ENCODE measurements at regions not wholly inside any gene's neighbourhood (a gene's known extent, or its start where the extent isn't known, plus 50 kb on each side); places are given as distances from the start of the nearest gene placed in this dataset.

GRCh38 chr17:70773258-70773657 lies 603.9 kb downstream of the KCNJ2 start:
- 88% methylated on average over 1 of the region's 1 CpG for WGBS (ENCODE audit: missing lambda C conversion rate)
- ATAC-seq (no peak), FAIRE-seq (no peak), DNase-seq (ENCODE audit: low read depth in 1 of 2, low spot score in 1 of 2) (no peak)
- Histone ChIP-seq H3K4me2 (no peak overlapping the region), H3K4me3 (no peak overlapping the region), H3K9me3 (no peaks in the 10 kb centered on the region), H3K27ac (no peak overlapping the region), H3K4me1 (no peaks in the 10 kb centered on the region)
- ChIA-PET CTCF (interaction anchor here (0.8 to 3.1 kb wide), 2 partner anchors 314 to 1767 kb away, joined by 3 to 8 read pairs; no protein-coding TSS in a partner anchor), POLR2A (no interaction called here)
- TF ChIP-seq ZSCAN20 (CRISPR knock-in tag; IDR thresholded peaks at IDR 0.05) (no peak), MAX (IDR thresholded peaks at IDR 0.05) (no peak), CHD2 (IDR thresholded peaks at IDR 0.05; ENCODE audit: low read length, partially characterized antibody) (no peak), PHF8 (IDR thresholded peaks at IDR 0.05; ENCODE audit: borderline replicate concordance, low read depth) (no peak), HEYL (CRISPR knock-in tag; IDR thresholded peaks at IDR 0.05) (no peak), EP300 (IDR thresholded peaks at IDR 0.05) (no peak), NFE2L2 (conservative IDR thresholded peaks at IDR 0.05; ENCODE audit: low read length) (no peak), ESRRA (IDR thresholded peaks at IDR 0.05; ENCODE audit: borderline replicate concordance, low read length) (no peak), JUNB (IDR thresholded peaks at IDR 0.05) (no peak), REST (IDR thresholded peaks at IDR 0.05) (no peak), SMC3 (IDR thresholded peaks at IDR 0.05) (no peak), MAZ (IDR thresholded peaks at IDR 0.05; ENCODE audit: borderline replicate concordance, low read depth, low read length) (no peak), KDM5A (IDR thresholded peaks at IDR 0.05) (no peak), HES2 (IDR thresholded peaks at IDR 0.05) (no peak), TFCP2L1 (CRISPR knock-in tag; IDR thresholded peaks at IDR 0.05) (no peak), RFX5 (IDR thresholded peaks at IDR 0.05) (no peak), EHMT2 (IDR thresholded peaks at IDR 0.05; ENCODE audit: low read depth) (no peak), CHD4 (IDR thresholded peaks at IDR 0.05; ENCODE audit: borderline replicate concordance) (no peak)

GRCh38 chr17:70774339-70775117 lies 605.2 kb downstream of the KCNJ2 start:
- ATAC-seq (no peak), DNase-seq (ENCODE audit: low read depth in 1 of 2, low spot score in 1 of 2) (no peak), FAIRE-seq (no peak)
- ChIA-PET POLR2A (no interaction called here), CTCF (interaction anchor here (0.8 to 3.1 kb wide), 3 partner anchors 8 to 1765 kb away, joined by 3 to 8 read pairs (median 5); no protein-coding TSS in a partner anchor)
- no peak overlapping the region for H3K27ac ChIP-seq
- no peaks in the 10 kb centered on the region for H3K9me3 ChIP-seq
- H3K4me2 ChIP-seq: no peak overlapping the region
- no peak overlapping the region for H3K4me3 ChIP-seq
- TF ChIP-seq MAFK (IDR thresholded peaks at IDR 0.05; ENCODE audit: partially characterized antibody): peak; percentile 75
- TF ChIP-seq ZFP36 (IDR thresholded peaks at IDR 0.05; ENCODE audit: borderline replicate concordance, partially characterized antibody): no peak
- TF ChIP-seq HOXB5 (CRISPR knock-in tag; IDR thresholded peaks at IDR 0.05): no peak
- H3K4me1 ChIP-seq: no peaks in the 10 kb centered on the region
